Adrenal gland (tissue), 5 donors: ENCODE measurements at regions not wholly inside any gene's neighbourhood (a gene's known extent, or its start where the extent isn't known, plus 50 kb on each side); places are given as distances from the start of the nearest gene placed in this dataset.

Source experiments
- CTCF ChIP-seq, 6 experiments: fragments of 450-650 bp in 4 of 6; fragments of 200-600 bp in 2 of 6; sonication (generic) in 1 of 6; IDR thresholded peaks; 1 replicate in 5 of 6; 2 replicates in 1 of 6; pipeline versions ENCODE4 v1.5.1 to v1.8.0; 2016 to 2021; ENCODE audit warnings: antibody characterized with exemption in 6 of 6, mild to moderate bottlenecking in 2 of 6, moderate library complexity in 1 of 6
- POLR2A ChIP-seq, 2 donors: fragments of 450-650 bp; IDR thresholded peaks; one replicate each; pipeline ENCODE4 v1.6.1; 2017; ENCODE audit warnings: antibody characterized with exemption in 2 of 2, mild to moderate bottlenecking in 2 of 2, moderate library complexity in 1 of 2
- donor health status: DM: no; HTN: no; CAD: no.

- TF ChIP-seq CTCF (IDR thresholded peaks at IDR 0.05) = no peak
- no peak for TF ChIP-seq POLR2A (IDR thresholded peaks at IDR 0.05)
Measured at GRCh38 chr6:69584913-69585729, 211.7 kb downstream of the LMBRD1 start.
